ENCODE measurements at regions not wholly inside any gene's neighbourhood (a gene's known extent, or its start where the extent isn't known, plus 50 kb on each side); places are given as distances from the start of the nearest gene placed in this dataset.

DNA sequence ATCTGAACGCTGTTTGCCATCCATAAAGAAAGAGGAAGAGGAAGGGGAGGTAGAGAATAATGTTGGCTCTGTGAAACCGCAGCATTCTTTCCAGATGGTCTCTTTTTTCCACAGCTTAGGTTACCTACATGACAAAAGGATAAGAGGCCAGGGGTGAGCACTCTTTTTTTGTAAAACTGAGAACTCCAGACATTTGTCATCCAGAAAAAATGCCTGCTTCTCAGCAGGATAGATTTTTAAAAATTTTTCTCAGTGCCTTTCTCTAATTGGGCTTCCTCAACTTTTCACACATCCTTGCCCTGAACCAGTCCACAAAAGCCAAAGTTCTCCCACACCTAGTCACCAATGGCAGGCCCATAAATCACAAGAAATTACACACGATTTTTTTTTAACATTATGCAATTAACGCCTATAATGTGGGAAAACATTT is 158.1 kb upstream of the TENM3 start:
- Histone ChIP-seq H3K4me1 (ENCODE audit: insufficient read depth, low read length) (no peaks in the 10 kb centered on the region), H3K27me3 (ENCODE audit: control insufficient read depth in 1 of 2, insufficient read depth in 2 of 2, low read length in 2 of 2) (no peaks in the 10 kb centered on the region; a peak in 1 of 5 replicates), H3K36me3 (replicated peaks in 1 of 2; ENCODE audit: control insufficient read depth in 1 of 2, insufficient read depth in 2 of 2, low read length in 2 of 2) (no peaks in the 10 kb centered on the region), H4K20me1 (ENCODE audit: insufficient read depth, low read length) (no peaks in the 10 kb centered on the region), H3K27ac (ENCODE audit: extremely low read length, insufficient read depth, low read length) (no peak overlapping the region), H2AFZ (ENCODE audit: low read length) (no peak overlapping the region), H3K4me3 (replicated peaks in 1 of 3; ENCODE audit: insufficient read depth in 1 of 3, low read depth in 2 of 3, low read length in 3 of 3) (no peak overlapping the region), H3K9ac (ENCODE audit: insufficient read depth, low read depth, low read length) (no peak overlapping the region), H3K9me3 (ENCODE audit: low read length) (no peaks in the 10 kb centered on the region), H3K4me2 (ENCODE audit: low read depth, low read length) (no peak overlapping the region), H3K79me2 (ENCODE audit: insufficient read depth, low read length) (no peaks in the 10 kb centered on the region)
- in situ Hi-C loops (cut with HindIII; ENCODE audit: extremely low pct_ligation_motif_present, low pct_unique_long_range_greater_than_20kb), result no loop called here
- ATAC-seq (no peak), FAIRE-seq (no peak), DNase-seq (ENCODE audit: low spot score) (no peak)
- ChIA-PET POLR2A (no interaction called here), CTCF (ENCODE audit: low intra/inter-chr PET ratio, low total read pairs) (no interaction called here)
- intact Hi-C loops (cut with micrococcal nuclease; ENCODE audit: unreplicated experiment), result no loop called here
- no TSS peak for BruUV-seq (replicated peaks)
- TF ChIP-seq SNRNP70 (IDR thresholded peaks at IDR 0.05; ENCODE audit: low read depth, low read length), result no peak
- TF ChIP-seq CHD2 (IDR thresholded peaks at IDR 0.05; ENCODE audit: low read depth, low read length), result no peak
- TF ChIP-seq, protein P1, sequence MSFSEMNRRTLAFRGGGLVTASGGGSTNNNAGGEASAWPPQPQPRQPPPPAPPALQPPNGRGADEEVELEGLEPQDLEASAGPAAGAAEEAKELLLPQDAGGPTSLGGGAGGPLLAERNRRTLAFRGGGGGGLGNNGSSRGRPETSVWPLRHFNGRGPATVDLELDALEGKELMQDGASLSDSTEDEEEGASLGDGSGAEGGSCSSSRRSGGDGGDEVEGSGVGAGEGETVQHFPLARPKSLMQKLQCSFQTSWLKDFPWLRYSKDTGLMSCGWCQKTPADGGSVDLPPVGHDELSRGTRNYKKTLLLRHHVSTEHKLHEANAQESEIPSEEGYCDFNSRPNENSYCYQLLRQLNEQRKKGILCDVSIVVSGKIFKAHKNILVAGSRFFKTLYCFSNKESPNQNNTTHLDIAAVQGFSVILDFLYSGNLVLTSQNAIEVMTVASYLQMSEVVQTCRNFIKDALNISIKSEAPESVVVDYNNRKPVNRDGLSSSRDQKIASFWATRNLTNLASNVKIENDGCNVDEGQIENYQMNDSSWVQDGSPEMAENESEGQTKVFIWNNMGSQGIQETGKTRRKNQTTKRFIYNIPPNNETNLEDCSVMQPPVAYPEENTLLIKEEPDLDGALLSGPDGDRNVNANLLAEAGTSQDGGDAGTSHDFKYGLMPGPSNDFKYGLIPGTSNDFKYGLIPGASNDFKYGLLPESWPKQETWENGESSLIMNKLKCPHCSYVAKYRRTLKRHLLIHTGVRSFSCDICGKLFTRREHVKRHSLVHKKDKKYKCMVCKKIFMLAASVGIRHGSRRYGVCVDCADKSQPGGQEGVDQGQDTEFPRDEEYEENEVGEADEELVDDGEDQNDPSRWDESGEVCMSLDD (CRISPR knock-in tag; IDR thresholded peaks at IDR 0.05; ENCODE audit: borderline replicate concordance), result no peak
- TF ChIP-seq ZEB1 (IDR thresholded peaks at IDR 0.05; ENCODE audit: insufficient replicate concordance, low read depth), result no peak
- TF ChIP-seq ZMYM4 (CRISPR knock-in tag; IDR thresholded peaks at IDR 0.05), result no peak
- TF ChIP-seq SP5 (CRISPR knock-in tag; IDR thresholded peaks at IDR 0.05; ENCODE audit: borderline replicate concordance, low read depth), result no peak
- no peak for TF ChIP-seq RXRB (CRISPR knock-in tag; IDR thresholded peaks at IDR 0.05; ENCODE audit: borderline replicate concordance)
- no peak for TF ChIP-seq ZSCAN22 (CRISPR knock-in tag; IDR thresholded peaks at IDR 0.05)
- no peak for TF ChIP-seq ZFP36 (IDR thresholded peaks at IDR 0.05; ENCODE audit: borderline replicate concordance, low read depth, low read length, partially characterized antibody)
- no peak for TF ChIP-seq NCOA1 (CRISPR knock-in tag; IDR thresholded peaks at IDR 0.05)
- TF ChIP-seq, protein P2, sequence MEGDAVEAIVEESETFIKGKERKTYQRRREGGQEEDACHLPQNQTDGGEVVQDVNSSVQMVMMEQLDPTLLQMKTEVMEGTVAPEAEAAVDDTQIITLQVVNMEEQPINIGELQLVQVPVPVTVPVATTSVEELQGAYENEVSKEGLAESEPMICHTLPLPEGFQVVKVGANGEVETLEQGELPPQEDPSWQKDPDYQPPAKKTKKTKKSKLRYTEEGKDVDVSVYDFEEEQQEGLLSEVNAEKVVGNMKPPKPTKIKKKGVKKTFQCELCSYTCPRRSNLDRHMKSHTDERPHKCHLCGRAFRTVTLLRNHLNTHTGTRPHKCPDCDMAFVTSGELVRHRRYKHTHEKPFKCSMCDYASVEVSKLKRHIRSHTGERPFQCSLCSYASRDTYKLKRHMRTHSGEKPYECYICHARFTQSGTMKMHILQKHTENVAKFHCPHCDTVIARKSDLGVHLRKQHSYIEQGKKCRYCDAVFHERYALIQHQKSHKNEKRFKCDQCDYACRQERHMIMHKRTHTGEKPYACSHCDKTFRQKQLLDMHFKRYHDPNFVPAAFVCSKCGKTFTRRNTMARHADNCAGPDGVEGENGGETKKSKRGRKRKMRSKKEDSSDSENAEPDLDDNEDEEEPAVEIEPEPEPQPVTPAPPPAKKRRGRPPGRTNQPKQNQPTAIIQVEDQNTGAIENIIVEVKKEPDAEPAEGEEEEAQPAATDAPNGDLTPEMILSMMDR (CRISPR knock-in tag; IDR thresholded peaks at IDR 0.05), result no peak
- TF ChIP-seq RFXANK (CRISPR knock-in tag; IDR thresholded peaks at IDR 0.05), result no peak
- TF ChIP-seq U2AF1 (optimal IDR thresholded peaks at IDR 0.05; ENCODE audit: low read depth, low read length), result no peak
- TF ChIP-seq ZNF883 (CRISPR knock-in tag; IDR thresholded peaks at IDR 0.05; ENCODE audit: not compliant biosample characterization), result no peak
- TF ChIP-seq, protein P3, sequence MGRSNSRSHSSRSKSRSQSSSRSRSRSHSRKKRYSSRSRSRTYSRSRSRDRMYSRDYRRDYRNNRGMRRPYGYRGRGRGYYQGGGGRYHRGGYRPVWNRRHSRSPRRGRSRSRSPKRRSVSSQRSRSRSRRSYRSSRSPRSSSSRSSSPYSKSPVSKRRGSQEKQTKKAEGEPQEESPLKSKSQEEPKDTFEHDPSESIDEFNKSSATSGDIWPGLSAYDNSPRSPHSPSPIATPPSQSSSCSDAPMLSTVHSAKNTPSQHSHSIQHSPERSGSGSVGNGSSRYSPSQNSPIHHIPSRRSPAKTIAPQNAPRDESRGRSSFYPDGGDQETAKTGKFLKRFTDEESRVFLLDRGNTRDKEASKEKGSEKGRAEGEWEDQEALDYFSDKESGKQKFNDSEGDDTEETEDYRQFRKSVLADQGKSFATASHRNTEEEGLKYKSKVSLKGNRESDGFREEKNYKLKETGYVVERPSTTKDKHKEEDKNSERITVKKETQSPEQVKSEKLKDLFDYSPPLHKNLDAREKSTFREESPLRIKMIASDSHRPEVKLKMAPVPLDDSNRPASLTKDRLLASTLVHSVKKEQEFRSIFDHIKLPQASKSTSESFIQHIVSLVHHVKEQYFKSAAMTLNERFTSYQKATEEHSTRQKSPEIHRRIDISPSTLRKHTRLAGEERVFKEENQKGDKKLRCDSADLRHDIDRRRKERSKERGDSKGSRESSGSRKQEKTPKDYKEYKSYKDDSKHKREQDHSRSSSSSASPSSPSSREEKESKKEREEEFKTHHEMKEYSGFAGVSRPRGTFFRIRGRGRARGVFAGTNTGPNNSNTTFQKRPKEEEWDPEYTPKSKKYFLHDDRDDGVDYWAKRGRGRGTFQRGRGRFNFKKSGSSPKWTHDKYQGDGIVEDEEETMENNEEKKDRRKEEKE (IDR thresholded peaks at IDR 0.05), result no peak
- TF ChIP-seq ZBTB7B (CRISPR knock-in tag; IDR thresholded peaks at IDR 0.05), result no peak
- no peak for TF ChIP-seq HNRNPLL (IDR thresholded peaks at IDR 0.05; ENCODE audit: low read depth, low read length, poor library complexity, severe bottlenecking)
- 11% methylated on average over 4 of the region's 4 CpGs for WGBS (ENCODE audit: low lambda C conversion rate)

Measured in HepG2 (cell line).